Panc1 (cell line): ENCODE measurements at regions not wholly inside any gene's neighbourhood (a gene's known extent, or its start where the extent isn't known, plus 50 kb on each side); places are given as distances from the start of the nearest gene placed in this dataset.

Experiments
- CTCF ChIP-seq: fragments of 450-650 bp; IDR thresholded peaks from 2 replicates; pipeline ENCODE4 v1.5.1; 2017; ENCODE audit warnings: mild to moderate bottlenecking
- POLR2AphosphoS5 ChIP-seq: IDR thresholded peaks from 2 replicates; pipeline ENCODE4 v1.6.1; 2012; ENCODE audit warnings: mild to moderate bottlenecking, low read depth, low read length, moderate library complexity

- TF ChIP-seq CTCF (no peak), POLR2AphosphoS5 (no peak)
Measured at GRCh38 chr4:108400309-108400708, 220.1 kb upstream of the RPL34 start.
